BLaER1 treated with 17β-estradiol and CSF1 and Interleukin-3, amounts not matched to agents 10 nM and 100 nM (cell line): ENCODE measurements at regions not wholly inside any gene's neighbourhood (a gene's known extent, or its start where the extent isn't known, plus 50 kb on each side); places are given as distances from the start of the nearest gene placed in this dataset.

ENCODE experiments used
- H3K27ac ChIP-seq, 11 experiments: shearing (Covaris generic); formaldehyde crosslinking; 2 replicates each; pipeline ENCODE4 v1.8.1; 2022
- H3K27me3 ChIP-seq, 11 experiments: shearing (Covaris generic); formaldehyde crosslinking; 2 replicates each; pipeline ENCODE4 v1.8.1; 2022
- H3K36me3 ChIP-seq, 11 experiments: shearing (Covaris generic); formaldehyde crosslinking; 2 replicates each; pipeline ENCODE4 v1.8.1; 2022
- H3K4me1 ChIP-seq, 10 experiments: shearing (Covaris generic); formaldehyde crosslinking; 2 replicates each; pipeline ENCODE4 v1.8.1; 2022
- H3K4me2 ChIP-seq, 11 experiments: shearing (Covaris generic); formaldehyde crosslinking; 2 replicates each; pipeline ENCODE4 v1.8.1; 2022
- H3K4me3 ChIP-seq, 10 experiments: shearing (Covaris generic); formaldehyde crosslinking; 2 replicates each; pipeline ENCODE4 v1.8.1; 2022
- H3K9ac ChIP-seq, 11 experiments: shearing (Covaris generic); formaldehyde crosslinking; 2 replicates each; pipeline ENCODE4 v1.8.1; 2022
- H3K9me3 ChIP-seq, 11 experiments: shearing (Covaris generic); formaldehyde crosslinking; replicated peaks in 1 of 11; 2 replicates each; pipeline ENCODE4 v1.8.1; 2022
- H4K20me1 ChIP-seq, 11 experiments: shearing (Covaris generic); formaldehyde crosslinking; 2 replicates each; pipeline ENCODE4 v1.8.1; 2022
- Cebpa-rat ChIP-seq, 11 experiments: shearing (Covaris generic); IDR thresholded peaks; 2 replicates each; pipeline ENCODE4 v1.8.1; 2022

- peaks cover 15 to 49% (median 29%) of the 10 kb centered on the region in 10 experiments; a peak in 19 of 20 replicates for H3K4me1 ChIP-seq
- peak overlapping the region in 3 of 11 experiments; percentile 3 to 32 (median 5); a peak in 2 of 22 replicates for H3K27ac ChIP-seq
- peak in 2 of 11 experiments; percentile 33 to 46; a peak in 1 of 22 replicates for TF ChIP-seq Cebpa-rat (IDR thresholded peaks at IDR 0.05)
- no peak overlapping the region for H3K9ac ChIP-seq
- H3K4me3 ChIP-seq: no peak overlapping the region
- no peaks in the 10 kb centered on the region for H3K27me3 ChIP-seq
- peaks cover 0 to 19% (median 11%) of the 10 kb centered on the region in 11 experiments; a peak in 9 of 22 replicates for H3K9me3 ChIP-seq
- H3K36me3 ChIP-seq: peaks cover 0 to 3% (median 0%) of the 10 kb centered on the region in 11 experiments; a peak in 4 of 22 replicates
- H4K20me1 ChIP-seq: no peaks in the 10 kb centered on the region
- peak overlapping the region in 9 of 11 experiments; percentile 4 to 46 (median 33); a peak in 12 of 22 replicates for H3K4me2 ChIP-seq
Measured at GRCh38 chr2:45180033-45180746, 170.9 kb upstream of the SIX2 start.

DNA sequence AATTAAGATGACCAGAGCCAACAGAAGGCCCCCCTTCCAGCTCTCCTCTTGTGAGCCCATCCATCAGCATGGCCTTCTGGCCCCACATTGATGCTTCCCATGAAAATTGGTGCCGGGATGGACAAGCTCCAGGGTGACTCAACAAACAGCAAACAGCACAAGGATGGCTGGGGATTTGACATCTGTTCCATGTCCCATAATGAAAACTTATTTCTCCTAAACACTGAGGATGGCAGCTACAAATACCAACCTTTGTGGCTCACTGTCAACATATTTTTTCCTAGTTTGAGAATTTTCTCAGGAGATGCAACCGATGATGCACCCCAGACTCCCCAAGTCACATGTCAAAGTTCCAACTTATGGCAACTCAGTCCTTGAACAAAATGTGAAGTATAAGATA, 169.6 kb upstream of the SIX2 start:
- peaks cover 0 to 19% (median 11%) of the 10 kb centered on the region in 11 experiments; a peak in 9 of 22 replicates for H3K9me3 ChIP-seq
- no peak for TF ChIP-seq Cebpa-rat (IDR thresholded peaks at IDR 0.05)
- no peaks in the 10 kb centered on the region for H4K20me1 ChIP-seq
- peaks cover 15 to 49% (median 29%) of the 10 kb centered on the region in 10 experiments; a peak in 19 of 20 replicates for H3K4me1 ChIP-seq
- H3K4me3 ChIP-seq: no peak overlapping the region
- H3K27me3 ChIP-seq: 0 out of 22 replicates have a peak, but pooled peaks cover 0 to under 1% (median 0%) of the 10 kb centered on the region in 11 experiments
- H3K36me3 ChIP-seq: peaks cover 0 to 3% (median 0%) of the 10 kb centered on the region in 11 experiments; a peak in 4 of 22 replicates
- peak overlapping the region; percentile 24 to 77 (median 56); a peak in 20 of 22 replicates for H3K4me2 ChIP-seq
- peak overlapping the region in 6 of 11 experiments; percentile 33 to 65 (median 46); a peak in 11 of 22 replicates for H3K27ac ChIP-seq
- no peak overlapping the region for H3K9ac ChIP-seq

- H3K4me2 ChIP-seq: peak overlapping the region; percentile 24 to 77 (median 56); a peak in 21 of 22 replicates
- H3K27ac ChIP-seq: peak overlapping the region in 6 of 11 experiments; percentile 33 to 65 (median 46); a peak in 12 of 22 replicates
- no peak for TF ChIP-seq Cebpa-rat (IDR thresholded peaks at IDR 0.05)
- H3K9ac ChIP-seq: no peak overlapping the region
- H3K27me3 ChIP-seq: peaks cover 0 to 5% (median 0%) of the 10 kb centered on the region in 11 experiments; a peak in 2 of 22 replicates
- H3K36me3 ChIP-seq: peaks cover 0 to 3% (median 0%) of the 10 kb centered on the region in 11 experiments; a peak in 4 of 22 replicates
- peaks cover 0 to 19% (median 11%) of the 10 kb centered on the region in 11 experiments; a peak in 9 of 22 replicates for H3K9me3 ChIP-seq
- H4K20me1 ChIP-seq: no peaks in the 10 kb centered on the region
- peaks cover 15 to 49% (median 29%) of the 10 kb centered on the region in 10 experiments; a peak in 19 of 20 replicates for H3K4me1 ChIP-seq
- H3K4me3 ChIP-seq: no peak overlapping the region
Measured at GRCh38 chr2:45178359-45178758, 169.1 kb upstream of the SIX2 start.

GRCh38 chr2:45177870-45178269, 168.6 kb upstream of the SIX2 start:
- no peak overlapping the region for H3K4me3 ChIP-seq
- H3K9me3 ChIP-seq: peaks cover 0 to 19% (median 11%) of the 10 kb centered on the region in 11 experiments; a peak in 9 of 22 replicates
- H3K9ac ChIP-seq: no peak overlapping the region
- H3K36me3 ChIP-seq: peaks cover 0 to 3% (median 0%) of the 10 kb centered on the region in 11 experiments; a peak in 2 of 22 replicates
- no peaks in the 10 kb centered on the region for H4K20me1 ChIP-seq
- H3K27me3 ChIP-seq: peaks cover 0 to 10% (median 3%) of the 10 kb centered on the region in 11 experiments; a peak in 14 of 22 replicates
- H3K27ac ChIP-seq: peak overlapping the region in 8 of 11 experiments; percentile 36 to 65 (median 46); a peak in 13 of 22 replicates
- H3K4me2 ChIP-seq: peak overlapping the region; percentile 24 to 77 (median 56); a peak in 21 of 22 replicates
- TF ChIP-seq Cebpa-rat (IDR thresholded peaks at IDR 0.05): peak in 7 of 11 experiments; percentile 48 to 77 (median 56); a peak in 8 of 22 replicates
- H3K4me1 ChIP-seq: peaks cover 15 to 49% (median 29%) of the 10 kb centered on the region in 10 experiments; a peak in 19 of 20 replicates

GRCh38 chr2:45176390-45176789, 167.1 kb upstream of the SIX2 start:
- Histone ChIP-seq H4K20me1 (no peaks in the 10 kb centered on the region), H3K9ac (no peak overlapping the region), H3K27ac (peak overlapping the region in 2 of 11 experiments; percentile 19 to 62; a peak in 1 of 22 replicates), H3K27me3 (peaks cover 12 to 25% (median 17%) of the 10 kb centered on the region in 11 experiments), H3K9me3 (peaks cover 0 to 13% (median 8%) of the 10 kb centered on the region in 11 experiments; a peak in 8 of 22 replicates), H3K36me3 (no peaks in the 10 kb centered on the region), H3K4me3 (no peak overlapping the region), H3K4me2 (peak overlapping the region in 7 of 11 experiments; percentile 17 to 56 (median 46); a peak in 12 of 22 replicates), H3K4me1 (peaks cover 15 to 49% (median 29%) of the 10 kb centered on the region in 10 experiments; a peak in 19 of 20 replicates)
- TF ChIP-seq Cebpa-rat (IDR thresholded peaks at IDR 0.05): no peak

GRCh38 chr2:45173513-45173912, 164.3 kb upstream of the SIX2 start:
- no peak overlapping the region for H3K9ac ChIP-seq
- H3K27ac ChIP-seq: no peak overlapping the region
- H4K20me1 ChIP-seq: peaks cover 0 to 13% (median 0%) of the 10 kb centered on the region in 11 experiments; a peak in 5 of 22 replicates
- H3K36me3 ChIP-seq: no peaks in the 10 kb centered on the region
- no peak for TF ChIP-seq Cebpa-rat (IDR thresholded peaks at IDR 0.05)
- H3K4me3 ChIP-seq: no peak overlapping the region
- H3K4me2 ChIP-seq: no peak overlapping the region
- H3K9me3 ChIP-seq: peaks cover 7 to 22% (median 10%) of the 10 kb centered on the region in 11 experiments; a peak in 13 of 22 replicates
- H3K4me1 ChIP-seq: peaks cover 28 to 51% (median 33%) of the 10 kb centered on the region in 10 experiments
- H3K27me3 ChIP-seq: peaks cover 41 to 54% (median 46%) of the 10 kb centered on the region in 11 experiments

DNA sequence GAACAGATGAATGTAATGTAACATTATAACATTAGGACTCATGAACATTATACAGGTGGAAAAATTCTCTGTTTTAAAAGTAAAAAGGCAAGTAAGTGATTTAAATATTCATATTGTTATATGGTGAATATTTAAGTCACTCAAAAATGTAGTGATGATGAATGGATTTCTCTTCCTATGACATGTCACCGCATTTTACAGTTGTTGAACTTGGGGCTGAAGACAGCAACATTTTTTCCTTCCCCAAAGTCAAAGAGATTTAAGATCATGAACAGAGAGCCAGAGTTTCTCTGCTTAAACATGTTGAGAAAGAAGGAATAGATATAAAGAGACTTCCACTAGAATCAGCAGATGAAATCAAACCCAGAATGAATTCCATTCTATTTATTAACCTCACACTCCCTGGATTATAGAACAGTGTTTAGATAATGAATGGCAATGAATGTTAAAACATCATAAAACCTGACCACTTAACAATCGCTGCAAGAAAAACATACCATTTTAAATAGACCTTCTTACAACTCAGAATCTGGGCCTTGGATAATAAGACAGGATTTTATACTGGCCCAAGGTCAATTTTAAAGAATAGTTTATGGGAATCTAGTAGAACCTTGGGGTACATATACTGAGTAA, 163.6 kb upstream of the SIX2 start:
- Histone ChIP-seq H3K36me3 (no peaks in the 10 kb centered on the region), H3K27me3 (peaks cover 47 to 60% (median 52%) of the 10 kb centered on the region in 11 experiments), H3K4me2 (no peak overlapping the region), H3K9me3 (peaks cover 7 to 22% (median 10%) of the 10 kb centered on the region in 11 experiments; a peak in 13 of 22 replicates), H3K27ac (no peak overlapping the region), H3K4me1 (peaks cover 24 to 46% (median 30%) of the 10 kb centered on the region in 10 experiments), H4K20me1 (peaks cover 0 to 13% (median 0%) of the 10 kb centered on the region in 11 experiments; a peak in 5 of 22 replicates), H3K4me3 (no peak overlapping the region), H3K9ac (no peak overlapping the region)
- TF ChIP-seq Cebpa-rat (IDR thresholded peaks at IDR 0.05): no peak

DNA sequence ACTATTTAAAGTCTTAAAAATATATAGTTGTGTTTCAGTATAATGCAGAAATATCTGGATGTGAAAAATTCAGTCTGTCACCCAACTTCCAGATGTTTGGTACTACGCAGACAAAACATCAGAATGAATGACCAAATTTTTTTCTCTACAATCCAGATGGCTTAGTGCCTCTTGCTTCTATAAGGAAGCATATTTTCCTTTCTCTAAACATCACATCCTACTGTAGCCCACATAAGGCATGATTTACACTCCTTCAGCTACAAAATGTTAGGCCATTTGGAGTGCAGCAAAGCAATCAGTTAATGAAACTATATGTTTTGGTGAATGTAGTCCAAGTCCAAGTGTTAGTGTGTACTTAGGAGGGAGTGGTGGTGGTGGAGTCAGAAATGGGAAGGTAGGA, 162.9 kb upstream of the SIX2 start:
- Histone ChIP-seq H3K4me1 (peaks cover 20 to 40% (median 26%) of the 10 kb centered on the region in 10 experiments), H3K36me3 (no peaks in the 10 kb centered on the region), H3K4me3 (no peak overlapping the region), H3K9ac (no peak overlapping the region), H3K4me2 (no peak overlapping the region), H4K20me1 (peaks cover 0 to 13% (median 0%) of the 10 kb centered on the region in 11 experiments; a peak in 5 of 22 replicates), H3K27me3 (peaks cover 55 to 68% (median 60%) of the 10 kb centered on the region in 11 experiments), H3K27ac (no peak overlapping the region), H3K9me3 (peaks cover 4 to 16% (median 10%) of the 10 kb centered on the region in 11 experiments; a peak in 13 of 22 replicates)
- TF ChIP-seq Cebpa-rat (IDR thresholded peaks at IDR 0.05): no peak
